GM18517 (cell line): ENCODE measurements at regions not wholly inside any gene's neighbourhood (a gene's known extent, or its start where the extent isn't known, plus 50 kb on each side); places are given as distances from the start of the nearest gene placed in this dataset.
"Not testable (repeated sequence)": the region's sequence is repeated elsewhere in the genome, so short reads cannot be mapped to it uniquely, and the experiment has no call there.

Source experiments
- ATAC-seq: cut with Tn5 transposase; IDR thresholded peaks from one replicate; pipeline ENCODE4 v1.9.1; 2021; ENCODE audit warnings: mild to moderate bottlenecking, moderate library complexity; ENCODE audit not compliant: unreplicated experiment

- ATAC-seq: no peak
Measured at GRCh38 chr4:138861135-138861534, 154.4 kb upstream of the NOCT start.

GRCh38 chr4:138860357-138860756 lies 155.2 kb upstream of the NOCT start:
- not testable (repeated sequence) for ATAC-seq

- ATAC-seq: no peak
Measured at GRCh38 chr4:138859254-138859653, 156.3 kb upstream of the NOCT start.

- no peak for ATAC-seq
Measured at GRCh38 chr4:138858419-138858818, 157.2 kb upstream of the NOCT start.

- ATAC-seq: no peak
Measured at GRCh38 chr4:138857416-138857815, 158.2 kb upstream of the NOCT start.

GRCh38 chr4:138852681-138853080 lies 162.9 kb upstream of the NOCT start:
- no peak for ATAC-seq

GRCh38 chr4:138851391-138852335 lies 163.9 kb upstream of the NOCT start:
- ATAC-seq: no peak

- ATAC-seq: no peak
Measured at GRCh38 chr4:138845664-138846063, 169.9 kb upstream of the NOCT start.

- no peak for ATAC-seq
Measured at GRCh38 chr4:138845054-138845453, 170.5 kb upstream of the NOCT start.

GRCh38 chr4:138843616-138844015 lies 172.0 kb upstream of the NOCT start:
- no peak for ATAC-seq

- no peak for ATAC-seq
Measured at GRCh38 chr4:138841343-138841742, 174.2 kb upstream of the NOCT start.

GRCh38 chr4:138838251-138838650 lies 177.3 kb upstream of the NOCT start:
- no peak for ATAC-seq

GRCh38 chr4:138835832-138836533 lies 179.6 kb upstream of the NOCT start:
- no peak for ATAC-seq

GRCh38 chr4:138833974-138834373 lies 181.6 kb upstream of the NOCT start:
- no peak for ATAC-seq

- ATAC-seq: no peak
Measured at GRCh38 chr4:138832563-138832962, 183.0 kb upstream of the NOCT start.

GRCh38 chr4:138831948-138832347 lies 183.6 kb upstream of the NOCT start:
- no peak for ATAC-seq

GRCh38 chr4:138828926-138829325 lies 186.7 kb upstream of the NOCT start:
- ATAC-seq: no peak

GRCh38 chr4:138826754-138827153 lies 188.8 kb upstream of the NOCT start:
- ATAC-seq: no peak

- no peak for ATAC-seq
Measured at GRCh38 chr4:138826322-138826721, 189.3 kb upstream of the NOCT start.

GRCh38 chr4:138821331-138821730 lies 194.2 kb upstream of the NOCT start:
- no peak for ATAC-seq

- no peak for ATAC-seq
Measured at GRCh38 chr4:138816875-138817274, 198.7 kb upstream of the NOCT start.

- no peak for ATAC-seq
Measured at GRCh38 chr4:138815811-138816210, 199.8 kb upstream of the NOCT start.
